ENCODE measurements at regions not wholly inside any gene's neighbourhood (a gene's known extent, or its start where the extent isn't known, plus 50 kb on each side); places are given as distances from the start of the nearest gene placed in this dataset.

DNA sequence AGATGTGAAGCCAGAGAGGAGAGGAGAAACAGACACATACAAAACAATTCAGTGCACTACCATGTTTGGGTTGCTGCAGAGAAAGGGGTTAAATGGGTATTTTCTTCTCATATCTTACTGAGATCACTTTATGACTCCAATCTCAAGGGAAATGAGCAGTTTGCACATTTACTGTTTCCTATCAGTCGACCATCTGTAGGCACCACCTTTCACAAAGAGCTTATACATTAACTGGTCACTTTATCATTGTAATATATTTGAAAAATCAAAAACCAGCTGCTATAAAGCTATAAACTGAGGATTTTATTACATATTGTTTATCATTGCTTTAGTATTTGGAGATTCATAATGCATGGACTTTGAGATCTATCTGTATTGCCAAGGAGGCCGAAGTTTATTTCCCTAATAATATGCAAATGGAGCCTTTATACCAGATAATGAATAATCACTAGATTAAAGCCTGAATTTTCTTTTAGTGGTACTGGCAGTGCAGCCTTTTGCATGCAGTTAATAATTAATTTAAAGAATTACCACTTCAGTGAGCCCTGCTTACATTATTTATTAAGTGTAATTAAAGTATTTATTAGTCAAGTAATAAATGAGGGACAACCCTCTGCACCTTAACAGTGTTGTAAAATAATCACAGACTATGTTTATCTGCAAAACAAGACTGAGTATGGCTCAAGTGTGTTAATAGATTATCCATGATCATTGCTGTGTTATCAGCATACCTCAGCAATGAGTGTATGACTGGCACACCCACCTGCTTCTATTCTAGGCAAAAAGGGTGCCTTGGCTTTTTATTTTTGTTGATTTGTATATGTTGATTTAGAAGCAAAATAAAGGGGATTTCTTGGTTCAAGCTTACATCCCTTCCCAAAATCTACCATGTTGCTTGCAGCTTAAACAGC is 167.7 kb upstream of the SLC14A2 start:
- DNase-seq: no peak

DNA sequence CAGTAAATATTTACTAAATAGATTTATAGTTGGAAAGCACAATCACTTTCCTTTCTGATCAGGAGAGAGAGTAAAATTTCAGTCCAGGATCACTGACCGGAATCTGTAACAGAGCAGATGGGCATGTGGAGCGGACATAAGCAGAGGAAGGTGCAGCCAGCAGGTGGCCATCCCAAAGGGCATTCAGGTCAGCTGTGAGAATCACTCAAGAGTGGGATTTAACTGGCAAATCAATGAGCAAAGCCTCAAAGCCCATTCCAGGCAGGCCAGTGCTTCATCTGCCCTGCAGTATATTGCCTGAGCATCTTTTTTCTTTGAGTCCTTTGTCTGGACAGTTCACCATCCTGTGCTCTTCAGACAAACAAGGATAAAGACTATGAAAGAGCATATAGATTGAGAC is 166.4 kb upstream of the SLC14A2 start:
- no peak for DNase-seq

DNA sequence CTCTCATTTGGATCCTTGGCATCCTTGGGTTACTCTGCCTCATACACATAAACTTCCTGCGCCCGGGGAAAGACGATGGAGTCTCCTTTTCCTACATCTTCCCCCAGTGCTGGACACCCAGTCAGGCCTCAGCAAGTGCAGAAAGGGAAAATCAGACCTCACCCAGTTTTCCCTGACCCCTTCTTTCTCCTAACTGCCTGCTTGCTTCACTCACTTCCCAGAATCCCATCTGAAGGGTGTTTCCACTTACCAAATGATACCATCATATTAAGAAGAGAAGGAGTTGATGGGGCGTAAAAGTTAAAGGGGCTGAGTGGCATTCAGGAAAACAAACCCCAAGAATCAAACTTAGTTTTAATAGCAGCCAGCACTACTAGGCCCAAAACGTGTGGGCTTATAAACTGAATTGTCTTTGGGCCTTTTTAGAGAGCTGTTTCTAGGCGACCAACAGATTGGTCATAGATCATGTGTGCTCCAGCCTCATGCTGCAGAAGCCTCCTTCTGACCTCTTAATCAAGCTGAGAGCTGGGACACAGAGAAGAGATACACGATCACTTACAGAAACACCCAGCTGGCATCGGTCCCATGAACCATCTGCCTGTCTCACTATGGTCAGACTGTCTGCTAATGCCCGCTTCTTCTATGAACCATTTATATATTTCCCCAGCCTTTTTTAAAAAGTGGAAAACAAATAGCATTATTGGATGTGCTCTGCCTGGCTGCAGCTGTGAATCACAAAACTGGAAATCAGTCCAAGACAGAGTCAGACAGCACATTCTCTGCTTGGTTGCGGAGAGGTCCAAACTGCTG is 165.7 kb upstream of the SLC14A2 start:
- DNase-seq: peak; percentile 72

DNA sequence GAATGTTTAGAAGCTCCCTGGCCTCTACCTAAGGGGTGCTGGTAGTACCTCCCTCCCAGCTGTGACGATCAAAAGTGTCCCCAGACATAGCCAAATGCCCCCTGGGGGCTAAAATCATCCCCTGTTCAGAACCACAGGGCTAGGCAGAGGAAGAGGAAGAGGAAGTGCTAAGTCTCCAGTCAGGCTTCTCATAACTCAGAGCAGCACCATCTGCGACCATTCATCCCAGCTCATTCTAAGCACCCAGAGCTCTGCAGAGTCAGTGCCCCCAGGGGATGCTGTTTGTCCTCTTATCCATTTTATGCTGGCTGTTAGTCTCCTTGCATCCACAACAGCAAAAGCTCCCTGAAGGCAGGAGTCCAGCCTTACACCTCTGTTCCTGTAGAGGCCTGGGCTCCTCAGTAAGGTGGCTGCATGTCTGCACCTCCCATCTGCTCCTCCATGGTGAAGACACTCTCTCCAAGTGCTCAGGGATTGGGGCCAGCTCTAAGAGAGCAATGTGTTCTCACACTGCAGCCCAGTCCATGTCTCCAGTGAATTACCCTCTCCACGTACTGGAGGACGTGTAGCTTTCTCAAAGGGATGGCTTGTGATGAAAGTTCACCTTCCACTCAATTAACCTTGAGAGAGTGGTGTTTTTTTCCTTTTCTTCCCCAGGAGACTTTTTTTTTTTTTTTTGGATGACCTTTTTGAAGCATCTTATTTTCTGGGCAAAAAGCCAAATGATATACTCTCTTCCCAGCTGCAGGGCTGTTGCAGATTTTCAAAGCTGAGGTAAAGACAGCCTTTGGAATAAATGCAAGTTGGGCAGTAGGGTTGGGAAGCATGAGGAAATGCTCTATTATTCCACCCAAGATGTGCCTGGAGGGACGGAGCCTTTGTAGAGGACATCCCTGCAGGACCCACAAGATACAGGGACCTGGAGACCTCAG is 158.9 kb upstream of the SLC14A2 start:
- no peak for DNase-seq

GRCh38 chr18:45458033-45458432 is 157.2 kb upstream of the SLC14A2 start:
- no peak for DNase-seq

DNA sequence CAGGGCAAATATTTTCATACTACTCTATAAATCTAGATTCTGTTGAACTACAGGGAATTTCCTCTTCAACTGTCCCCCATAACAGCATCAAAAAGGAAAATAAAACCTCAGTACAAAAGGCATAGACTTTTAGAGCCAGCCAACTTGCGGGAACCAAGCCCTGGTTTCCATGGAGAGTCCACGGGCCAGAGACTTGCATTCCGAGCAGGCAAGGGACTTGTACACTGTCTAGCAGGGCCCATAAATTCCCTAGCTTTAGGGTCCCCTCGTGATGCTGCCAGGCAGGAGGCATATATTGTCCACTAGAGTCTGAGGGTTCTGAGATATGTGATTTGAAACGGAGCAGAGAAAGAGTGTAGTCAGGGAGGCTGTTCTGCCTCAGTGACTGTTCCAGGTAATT is 153.1 kb upstream of the SLC14A2 start:
- no peak for DNase-seq

DNA sequence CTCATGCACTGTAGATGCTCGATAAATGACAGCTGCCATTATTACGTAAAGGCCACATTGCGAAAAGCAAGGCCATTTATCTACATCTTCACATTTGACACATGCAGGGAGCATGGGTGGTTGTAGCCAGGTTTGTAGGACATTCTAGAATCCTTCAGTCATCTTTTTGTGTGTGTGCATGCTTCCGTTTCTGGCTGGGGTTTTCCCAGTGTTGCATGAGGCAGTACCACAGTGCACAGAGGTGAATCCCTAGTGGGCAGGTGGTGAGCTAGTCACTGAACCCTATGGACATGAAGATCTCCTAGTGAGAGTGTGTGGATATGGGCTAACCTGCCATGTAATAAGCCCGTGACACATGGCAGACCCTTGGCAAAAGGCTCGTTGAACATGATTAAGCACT is 151.8 kb upstream of the SLC14A2 start:
- no peak for DNase-seq

DNA sequence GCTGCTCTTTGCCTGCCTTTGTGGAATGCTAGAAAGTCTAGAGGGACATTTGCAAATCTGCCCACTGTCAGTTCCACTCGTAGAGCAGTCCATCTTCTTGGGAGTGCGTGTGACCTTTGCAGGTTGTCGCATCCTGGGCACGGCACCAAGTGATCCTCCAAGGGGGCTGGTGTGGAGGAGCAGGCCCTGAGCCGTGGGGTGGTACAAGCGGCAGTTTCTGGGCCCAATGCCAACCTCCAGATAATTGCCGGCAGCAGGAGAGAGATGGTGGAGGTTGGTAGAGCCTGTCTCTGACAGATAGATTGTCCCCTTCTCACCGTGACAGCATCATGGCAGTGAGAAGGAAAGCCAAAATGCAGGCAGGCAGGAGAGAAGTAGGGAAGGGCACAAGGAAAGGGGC is 150.7 kb upstream of the SLC14A2 start:
- DNase-seq: no peak

GRCh38 chr18:45467293-45467692 is 148.0 kb upstream of the SLC14A2 start:
- DNase-seq: no peak

- DNase-seq: no peak
Observed at GRCh38 chr18:45467945-45468344, 147.3 kb upstream of the SLC14A2 start.

DNA sequence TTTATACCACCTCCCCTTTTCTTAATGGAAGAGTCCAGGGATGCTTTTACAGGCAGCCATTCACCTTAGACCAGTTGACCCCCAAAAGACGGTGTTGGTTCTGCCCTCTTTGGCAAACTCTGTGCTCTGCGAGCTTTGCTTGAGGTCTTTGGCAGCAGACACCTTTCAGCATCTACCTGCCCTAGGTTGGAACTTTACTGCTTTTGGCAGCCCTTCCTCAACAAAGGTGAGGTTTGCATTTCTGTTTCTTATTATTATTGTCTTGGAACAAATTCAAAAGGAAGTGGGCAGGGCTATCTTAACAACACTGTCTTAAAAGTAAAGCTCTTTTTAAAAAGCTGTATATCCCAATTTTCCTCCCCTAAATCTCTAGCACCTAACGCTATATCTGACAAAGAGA is 136.4 kb upstream of the SLC14A2 start:
- no peak for DNase-seq

DNA sequence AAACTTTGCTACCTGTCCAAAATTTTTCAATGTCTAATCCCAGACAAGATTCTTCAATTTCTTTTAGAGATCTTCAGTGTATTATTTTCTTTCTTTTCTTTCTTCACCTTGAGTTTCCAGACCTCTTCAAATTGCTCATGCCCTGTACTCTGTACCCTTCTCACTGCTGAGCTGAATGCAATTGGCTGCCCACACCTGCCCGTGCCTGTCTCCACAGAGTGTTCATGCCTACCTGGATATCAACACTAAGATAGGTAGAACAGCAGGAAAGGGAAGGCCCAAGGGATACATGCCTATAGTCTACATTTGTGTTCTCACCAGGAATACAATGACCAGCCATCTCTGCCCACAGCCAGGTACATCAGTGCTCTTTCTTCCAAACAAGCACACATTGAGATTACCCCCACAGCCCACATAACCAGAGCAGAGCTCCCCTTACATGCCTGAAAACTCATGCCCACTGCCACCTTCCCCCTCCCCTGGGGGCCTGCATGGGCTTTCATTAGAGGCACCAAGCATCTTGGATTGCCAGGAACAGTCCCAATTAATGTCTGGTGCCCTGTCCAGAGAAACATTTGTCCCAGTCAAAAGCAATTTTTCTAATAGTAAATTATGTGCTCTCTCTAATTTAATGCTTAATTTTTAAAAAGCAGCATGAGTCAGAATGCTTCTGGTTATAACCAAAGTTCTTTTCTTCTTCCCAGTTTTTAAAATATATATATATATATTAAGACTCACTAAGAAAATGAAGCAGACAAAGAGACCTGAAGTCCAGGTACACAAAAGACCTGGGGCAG is 134.9 kb upstream of the SLC14A2 start:
- DNase-seq: no peak

DNA sequence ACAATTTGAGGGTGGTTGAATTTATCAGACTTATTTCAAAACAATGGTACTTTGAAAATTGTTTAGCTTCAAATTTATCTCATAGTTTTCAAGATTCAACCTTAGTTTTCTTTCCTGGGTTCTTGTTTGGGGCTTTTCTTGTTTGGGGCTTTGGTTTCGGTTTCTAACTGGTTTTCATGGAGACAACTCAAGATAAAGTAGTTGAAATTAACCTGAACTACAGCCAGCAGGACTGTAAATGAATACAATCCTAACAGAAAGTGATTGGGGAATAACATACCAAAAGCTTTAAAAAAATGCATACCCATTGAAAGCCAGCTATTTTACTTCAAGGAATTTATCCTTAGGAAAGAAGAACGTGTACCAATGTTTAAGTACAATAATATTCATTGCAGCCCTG is 133.5 kb upstream of the SLC14A2 start:
- DNase-seq: no peak

DNA sequence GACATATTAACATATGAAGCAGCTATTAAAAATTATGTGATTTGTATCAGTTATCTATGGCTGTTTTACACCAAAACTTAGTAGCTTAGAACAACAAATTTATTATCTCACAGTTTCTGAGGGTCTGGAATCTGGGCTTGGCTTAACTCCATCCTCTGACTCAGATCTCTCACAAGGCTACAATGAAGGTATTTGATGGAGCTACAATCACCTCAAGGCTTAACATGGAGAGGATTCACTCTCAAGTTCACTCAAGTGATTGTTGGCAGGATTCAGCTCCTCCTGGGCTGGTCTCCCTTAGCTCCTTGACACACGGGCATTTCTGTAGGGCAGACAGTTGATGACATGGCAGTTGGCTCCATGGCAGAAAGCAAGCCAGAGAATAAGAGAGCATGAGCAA is 133.0 kb upstream of the SLC14A2 start:
- peak; percentile 48 for DNase-seq

DNA sequence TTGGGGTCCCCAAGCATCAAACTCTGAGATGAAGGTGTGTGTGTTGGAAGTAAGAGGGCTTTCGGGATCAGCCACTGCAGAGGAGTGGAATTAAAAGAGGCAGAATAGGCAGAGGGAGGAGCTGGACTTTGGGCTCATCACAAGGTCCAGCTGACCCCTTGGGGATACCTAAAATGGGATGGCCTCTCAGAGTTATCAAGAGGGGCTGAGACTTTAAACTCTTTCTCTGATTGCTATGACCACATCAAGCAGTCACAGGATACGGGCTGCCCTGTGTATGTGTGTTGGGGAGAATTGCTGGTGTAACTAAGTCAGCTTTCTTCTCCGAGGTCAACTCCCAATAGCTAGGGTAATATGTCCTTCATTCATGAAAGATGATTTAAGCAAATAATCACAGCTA is 127.7 kb upstream of the SLC14A2 start:
- no peak for DNase-seq

DNA sequence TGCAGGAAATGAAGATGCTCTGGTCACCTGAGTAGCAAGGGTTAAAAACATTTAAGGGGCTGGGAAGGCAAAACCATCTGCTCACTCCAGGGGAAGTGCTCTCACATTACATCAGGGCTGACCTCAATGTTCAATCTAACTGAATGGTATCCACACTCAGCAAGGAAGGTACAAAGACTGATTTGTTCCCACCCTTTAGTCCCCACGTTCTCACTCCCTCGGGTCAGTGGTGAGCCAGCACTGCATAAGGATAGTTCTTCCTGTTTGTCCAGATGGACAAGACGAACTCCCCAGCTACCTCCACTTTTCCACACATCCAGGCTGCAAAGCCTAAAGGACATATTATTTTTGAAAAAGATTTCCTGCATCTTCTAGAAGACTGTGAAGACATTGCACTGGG is 126.6 kb upstream of the SLC14A2 start:
- DNase-seq: no peak

DNA sequence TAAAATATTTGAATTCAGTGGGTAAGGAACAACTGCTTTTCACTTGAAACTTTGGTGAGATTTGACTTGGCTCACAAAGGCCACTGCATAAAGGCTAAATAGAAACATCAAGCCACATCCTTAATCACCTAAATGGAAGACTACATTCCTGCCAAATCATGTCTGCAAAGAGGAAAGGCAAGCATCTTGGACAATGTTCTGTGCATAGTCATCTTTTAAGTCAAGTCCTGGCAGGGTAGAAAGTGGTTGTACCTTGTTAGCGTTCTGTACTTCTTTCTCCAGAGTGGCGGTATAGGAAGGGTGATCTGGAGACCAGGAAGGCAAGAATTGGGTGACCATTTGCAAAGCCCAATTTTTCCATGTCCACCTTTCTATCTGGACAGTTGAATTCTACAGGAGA is 121.4 kb upstream of the SLC14A2 start:
- no peak for DNase-seq

DNA sequence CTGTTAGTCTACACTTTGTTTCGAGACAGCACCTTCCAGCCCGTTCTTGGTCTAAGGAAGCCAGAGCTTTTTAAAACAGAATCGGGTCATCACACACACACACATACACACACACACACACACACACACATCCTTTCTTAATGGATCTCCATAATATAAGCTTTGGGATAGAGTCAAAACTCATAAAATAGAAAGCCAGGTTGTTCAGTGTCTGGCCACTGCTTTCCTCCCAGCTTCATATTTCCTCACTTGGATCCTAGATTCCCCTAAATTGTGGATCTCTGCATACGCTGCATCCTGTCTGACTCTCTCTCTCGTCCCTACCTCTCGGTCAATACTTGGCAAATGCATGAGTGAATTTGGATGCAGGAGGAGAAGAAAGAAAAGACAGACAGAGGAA is 120.5 kb upstream of the SLC14A2 start:
- no peak for DNase-seq

- no peak for DNase-seq
Observed at GRCh38 chr18:45496741-45497140, 118.5 kb upstream of the SLC14A2 start.

DNA sequence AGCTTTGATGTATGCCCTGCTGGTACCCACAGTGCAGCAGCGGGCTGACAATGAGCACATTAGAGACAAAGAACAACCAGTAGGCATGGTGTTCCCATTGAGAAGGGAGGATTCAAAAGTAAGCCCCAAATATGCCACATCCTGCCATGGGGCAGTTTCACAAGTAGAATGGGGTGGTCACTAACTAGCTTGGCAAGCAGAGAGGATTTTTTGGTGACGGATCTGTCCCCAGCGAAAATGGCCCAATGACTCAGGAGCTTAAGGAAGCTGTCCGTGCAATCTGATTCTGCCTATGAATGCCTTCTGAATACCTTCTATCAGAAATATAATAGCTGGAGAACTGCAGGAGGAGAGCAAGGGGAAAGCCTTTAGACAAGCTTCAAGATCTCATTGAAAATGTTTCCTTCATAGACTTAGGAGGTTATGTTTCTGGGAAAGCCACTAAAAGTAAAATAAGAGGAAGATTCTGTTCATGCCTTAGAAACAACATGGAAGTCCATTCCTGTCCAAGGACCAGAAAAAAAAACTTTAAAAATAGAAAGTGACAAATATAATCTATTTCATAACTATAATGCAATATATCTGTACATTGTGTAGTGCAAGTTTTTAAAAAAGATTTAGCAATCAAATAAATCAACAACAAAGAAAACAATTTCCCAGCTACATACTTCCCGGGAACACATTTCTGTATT is 117.5 kb upstream of the SLC14A2 start:
- no peak for DNase-seq

DNA sequence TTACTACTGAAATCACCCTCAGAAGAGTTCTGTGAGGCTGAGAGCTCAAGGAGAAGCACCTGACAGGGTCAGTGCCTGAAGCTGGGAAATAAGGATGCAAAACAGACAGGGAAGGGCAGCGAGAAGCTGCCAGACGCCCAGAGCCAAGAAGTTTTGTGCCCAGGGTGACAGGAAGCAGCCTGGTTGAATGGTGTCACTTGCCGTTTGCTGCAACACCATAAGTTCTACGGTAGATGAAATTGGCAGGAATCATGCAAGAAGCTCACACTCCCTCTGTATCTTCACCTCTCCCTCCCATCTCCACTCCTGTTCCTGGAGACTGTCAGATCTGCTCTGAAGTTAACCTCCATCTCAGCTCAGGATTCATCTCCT is 117.0 kb upstream of the SLC14A2 start:
- DNase-seq: no peak

DNA sequence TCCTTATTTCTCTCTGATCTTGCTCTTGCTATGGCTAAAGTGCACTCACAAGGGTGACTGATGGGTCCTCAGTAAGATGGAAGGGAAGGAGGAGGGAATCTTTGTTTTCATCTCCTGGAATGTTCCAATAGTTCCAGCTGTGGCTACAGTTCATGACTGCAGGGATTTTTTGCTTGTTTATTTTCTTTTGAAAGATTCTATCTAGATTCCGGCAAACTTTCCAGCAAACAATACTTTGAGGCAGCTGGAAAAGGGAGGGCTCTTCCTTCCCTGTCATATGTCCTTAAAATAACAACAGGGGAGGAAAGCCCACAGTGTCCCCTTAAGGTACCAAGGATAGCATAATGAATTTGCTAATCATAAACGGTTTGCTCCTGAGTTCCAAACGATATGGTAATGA is 111.3 kb upstream of the SLC14A2 start:
- no peak for DNase-seq

All from fibroblast of upper back skin (primary cell).